ENCODE measurements at regions not wholly inside any gene's neighbourhood (a gene's known extent, or its start where the extent isn't known, plus 50 kb on each side); places are given as distances from the start of the nearest gene placed in this dataset.

- in situ Hi-C loops (cut with HindIII; ENCODE audit: low sequenced_read_pairs), result no loop called here
- DNase-seq (ENCODE audit: low read depth, low spot score), result no peak
- no peak overlapping the region for H3K4me3 ChIP-seq (ENCODE audit: low read depth, low read length)
- TF ChIP-seq CTCF (IDR thresholded peaks at IDR 0.05; ENCODE audit: low read depth, low read length), result no peak
These were observed 536.7 kb upstream of the TNP1 start for GRCh38 chr2:217396586-217396985.

GRCh38 chr2:217396165-217396564 lies 536.3 kb upstream of the TNP1 start:
- H3K4me3 ChIP-seq (ENCODE audit: low read depth, low read length), result no peak overlapping the region
- in situ Hi-C loops (cut with HindIII; ENCODE audit: low sequenced_read_pairs), result no loop called here
- peak; percentile 15 for DNase-seq (ENCODE audit: low read depth, low spot score)
- no peak for TF ChIP-seq CTCF (IDR thresholded peaks at IDR 0.05; ENCODE audit: low read depth, low read length)

- in situ Hi-C loops (cut with HindIII; ENCODE audit: low sequenced_read_pairs), result no loop called here
- no peak for TF ChIP-seq CTCF (IDR thresholded peaks at IDR 0.05; ENCODE audit: low read depth, low read length)
- H3K4me3 ChIP-seq (ENCODE audit: low read depth, low read length), result no peak overlapping the region
- DNase-seq (ENCODE audit: low read depth, low spot score), result no peak
These were observed 534.9 kb upstream of the TNP1 start for GRCh38 chr2:217394510-217395351.

GRCh38 chr2:217393585-217394032 lies 533.7 kb upstream of the TNP1 start:
- in situ Hi-C loops (cut with HindIII; ENCODE audit: low sequenced_read_pairs), result no loop called here
- peak; percentile 64 for DNase-seq (ENCODE audit: low read depth, low spot score)
- H3K4me3 ChIP-seq (ENCODE audit: low read depth, low read length), result no peak overlapping the region
- no peak for TF ChIP-seq CTCF (IDR thresholded peaks at IDR 0.05; ENCODE audit: low read depth, low read length)

GRCh38 chr2:217392930-217393584 lies 533.2 kb upstream of the TNP1 start:
- TF ChIP-seq CTCF (IDR thresholded peaks at IDR 0.05; ENCODE audit: low read depth, low read length), result no peak
- no peak overlapping the region for H3K4me3 ChIP-seq (ENCODE audit: low read depth, low read length)
- no peak for DNase-seq (ENCODE audit: low read depth, low spot score)
- in situ Hi-C loops (cut with HindIII; ENCODE audit: low sequenced_read_pairs), result no loop called here

GRCh38 chr2:217387776-217388387 lies 528.0 kb upstream of the TNP1 start:
- no peak overlapping the region for H3K4me3 ChIP-seq (ENCODE audit: low read depth, low read length)
- TF ChIP-seq CTCF (IDR thresholded peaks at IDR 0.05; ENCODE audit: low read depth, low read length), result no peak
- DNase-seq (ENCODE audit: low read depth, low spot score), result no peak
- in situ Hi-C loops (cut with HindIII; ENCODE audit: low sequenced_read_pairs), result no loop called here

All from astrocyte of the spinal cord (primary cell).